Caco-2 (cell line): ENCODE measurements at regions not wholly inside any gene's neighbourhood (a gene's known extent, or its start where the extent isn't known, plus 50 kb on each side); places are given as distances from the start of the nearest gene placed in this dataset.

Source experiments
- BruUV-seq: library from RNA; stranded (reverse); fragments of 400-500 nt; replicated peaks from 2 replicates; lab custom pipeline; 2021; lab: Mats Ljungman, UMichigan
- CTCF ChIA-PET: fragments of 300-600 bp; sonication (Branson Sonifier 250); formaldehyde crosslinking; loops from one replicate; lab custom pipeline; 2022; ENCODE audit warnings: antibody characterized with exemption; lab: Charles Lee
- POLR2A ChIA-PET: fragments of 300-600 bp; sonication (Branson Sonifier 250); formaldehyde crosslinking; loops from one replicate; lab custom pipeline; 2022; ENCODE audit warnings: antibody characterized with exemption; lab: Charles Lee
- DNase-seq, 2 experiments: peaks; one replicate each; pipeline versions ENCODE4 v3.0.0 to v3.0.0-alpha.2; 2020 to 2022
- H3K27me3 ChIP-seq: replicated peaks from 2 replicates; pipeline ENCODE4 v1.6.0; 2011; ENCODE audit warnings: low read length; ENCODE audit not compliant: control insufficient read depth, insufficient read depth
- H3K36me3 ChIP-seq: 2 replicates; pipeline ENCODE4 v1.5.1; 2011; ENCODE audit warnings: low read length; ENCODE audit not compliant: control insufficient read depth, insufficient read depth
- H3K4me1 ChIP-seq: fragments of 250-450 bp; sonication (Bioruptor Pico); 2 replicates; pipeline ENCODE4 v1.5.1; 2020; ENCODE audit warnings: mild to moderate bottlenecking
- H3K4me3 ChIP-seq: 2 replicates; pipeline ENCODE4 v1.5.1; 2011; ENCODE audit warnings: low read depth, mild to moderate bottlenecking, control low read depth, low read length
- H3K9me3 ChIP-seq: fragments of 250-450 bp; sonication (Bioruptor Pico); 2 replicates; pipeline ENCODE4 v1.5.1; 2020; ENCODE audit warnings: mild to moderate bottlenecking, moderate library complexity
- H3K27ac Mint-ChIP-seq: one replicate; pipeline ENCODE4 v1.8.0; 2022; ENCODE audit warnings: mixed read lengths; ENCODE audit not compliant: unreplicated experiment
- H3K27me3 Mint-ChIP-seq: one replicate; pipeline ENCODE4 v1.8.0; 2022; ENCODE audit warnings: mixed read lengths; ENCODE audit not compliant: insufficient read depth, unreplicated experiment
- H3K36me3 Mint-ChIP-seq: one replicate; pipeline ENCODE4 v1.8.0; 2022; ENCODE audit warnings: mild to moderate bottlenecking, mixed read lengths; ENCODE audit not compliant: insufficient read depth, unreplicated experiment
- H3K4me1 Mint-ChIP-seq: one replicate; pipeline ENCODE4 v1.8.0; 2022; ENCODE audit warnings: low read depth, mixed read lengths; ENCODE audit not compliant: unreplicated experiment
- H3K4me3 Mint-ChIP-seq: one replicate; pipeline ENCODE4 v1.8.0; 2022; ENCODE audit warnings: mild to moderate bottlenecking, moderate library complexity, mixed read lengths; ENCODE audit not compliant: unreplicated experiment
- H3K9me3 Mint-ChIP-seq: one replicate; pipeline ENCODE4 v1.8.0; 2022; ENCODE audit warnings: mixed read lengths; ENCODE audit not compliant: unreplicated experiment
- intact Hi-C: fragments of 100-400 bp; cut with micrococcal nuclease; formaldehyde crosslinking; loops from one replicate; pipeline ENCODE4 v1.10.0; 2022; ENCODE audit not compliant: unreplicated experiment
- TF ChIP-seq, protein P1 (sequence below), 2 experiments: fragments of 200-600 bp in 1 of 2; IDR thresholded peaks; 1 replicate in 1 of 2; 2 replicates in 1 of 2; pipeline versions ENCODE4 v1.5.1 to v1.8.0; 2011 to 2022; ENCODE audit warnings: antibody characterized with exemption in 1 of 2, control low read depth in 1 of 2, inconsistent platforms in 1 of 2, low read depth in 1 of 2, low read length in 1 of 2, mild to moderate bottlenecking in 1 of 2, moderate library complexity in 1 of 2; ENCODE audit not compliant: insufficient read depth in 1 of 2, severe bottlenecking in 1 of 2, unreplicated experiment in 1 of 2

DNA sequence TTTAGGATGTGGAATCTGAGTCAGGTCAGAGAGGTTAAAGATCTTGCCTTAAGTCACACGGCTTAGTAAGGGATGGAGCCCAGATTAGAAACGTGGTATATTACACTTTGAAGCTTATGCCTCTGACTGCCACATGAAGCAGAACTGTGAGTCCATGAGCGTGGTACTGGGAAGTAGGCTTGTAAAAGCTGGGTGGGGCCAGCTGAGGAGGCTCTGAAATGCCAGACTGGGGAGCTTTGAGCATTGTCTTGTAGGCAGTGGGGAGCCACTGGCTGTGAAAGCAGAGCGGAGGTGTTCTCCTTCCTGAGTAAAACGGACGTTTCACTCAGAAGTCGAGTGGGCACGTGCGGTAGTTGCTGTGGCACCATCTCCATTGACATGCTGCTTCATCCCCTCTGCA lies 72.6 kb upstream of the USP24 start:
- intact Hi-C loops, result loop anchor here (10.0 kb wide), 1 partner anchor 607 kb away; no protein-coding TSS in a partner anchor
- no TSS peak for BruUV-seq
- no peaks in the 10 kb centered on the region for H3K36me3 ChIP-seq
- H3K4me3 Mint-ChIP-seq, result no peak overlapping the region
- no peaks in the 10 kb centered on the region for H3K9me3 ChIP-seq
- no peak for DNase-seq
- H3K27me3 ChIP-seq, result no peaks in the 10 kb centered on the region
- H3K4me1 ChIP-seq, result no peaks in the 10 kb centered on the region
- no peaks in the 10 kb centered on the region for H3K4me1 Mint-ChIP-seq
- no peaks in the 10 kb centered on the region for H3K27me3 Mint-ChIP-seq
- H3K27ac Mint-ChIP-seq, result no peak overlapping the region
- POLR2A ChIA-PET, result no interaction called here
- CTCF ChIA-PET, result no interaction called here
- no peaks in the 10 kb centered on the region for H3K36me3 Mint-ChIP-seq
- TF ChIP-seq, protein P1, sequence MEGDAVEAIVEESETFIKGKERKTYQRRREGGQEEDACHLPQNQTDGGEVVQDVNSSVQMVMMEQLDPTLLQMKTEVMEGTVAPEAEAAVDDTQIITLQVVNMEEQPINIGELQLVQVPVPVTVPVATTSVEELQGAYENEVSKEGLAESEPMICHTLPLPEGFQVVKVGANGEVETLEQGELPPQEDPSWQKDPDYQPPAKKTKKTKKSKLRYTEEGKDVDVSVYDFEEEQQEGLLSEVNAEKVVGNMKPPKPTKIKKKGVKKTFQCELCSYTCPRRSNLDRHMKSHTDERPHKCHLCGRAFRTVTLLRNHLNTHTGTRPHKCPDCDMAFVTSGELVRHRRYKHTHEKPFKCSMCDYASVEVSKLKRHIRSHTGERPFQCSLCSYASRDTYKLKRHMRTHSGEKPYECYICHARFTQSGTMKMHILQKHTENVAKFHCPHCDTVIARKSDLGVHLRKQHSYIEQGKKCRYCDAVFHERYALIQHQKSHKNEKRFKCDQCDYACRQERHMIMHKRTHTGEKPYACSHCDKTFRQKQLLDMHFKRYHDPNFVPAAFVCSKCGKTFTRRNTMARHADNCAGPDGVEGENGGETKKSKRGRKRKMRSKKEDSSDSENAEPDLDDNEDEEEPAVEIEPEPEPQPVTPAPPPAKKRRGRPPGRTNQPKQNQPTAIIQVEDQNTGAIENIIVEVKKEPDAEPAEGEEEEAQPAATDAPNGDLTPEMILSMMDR (IDR thresholded peaks at IDR 0.05; ENCODE audit: insufficient read depth in 1 of 2, low read depth in 1 of 2, low read length in 1 of 2, severe bottlenecking in 1 of 2, unreplicated experiment in 1 of 2), result no peak
- no peak overlapping the region for H3K4me3 ChIP-seq
- no peaks in the 10 kb centered on the region for H3K9me3 Mint-ChIP-seq

DNA sequence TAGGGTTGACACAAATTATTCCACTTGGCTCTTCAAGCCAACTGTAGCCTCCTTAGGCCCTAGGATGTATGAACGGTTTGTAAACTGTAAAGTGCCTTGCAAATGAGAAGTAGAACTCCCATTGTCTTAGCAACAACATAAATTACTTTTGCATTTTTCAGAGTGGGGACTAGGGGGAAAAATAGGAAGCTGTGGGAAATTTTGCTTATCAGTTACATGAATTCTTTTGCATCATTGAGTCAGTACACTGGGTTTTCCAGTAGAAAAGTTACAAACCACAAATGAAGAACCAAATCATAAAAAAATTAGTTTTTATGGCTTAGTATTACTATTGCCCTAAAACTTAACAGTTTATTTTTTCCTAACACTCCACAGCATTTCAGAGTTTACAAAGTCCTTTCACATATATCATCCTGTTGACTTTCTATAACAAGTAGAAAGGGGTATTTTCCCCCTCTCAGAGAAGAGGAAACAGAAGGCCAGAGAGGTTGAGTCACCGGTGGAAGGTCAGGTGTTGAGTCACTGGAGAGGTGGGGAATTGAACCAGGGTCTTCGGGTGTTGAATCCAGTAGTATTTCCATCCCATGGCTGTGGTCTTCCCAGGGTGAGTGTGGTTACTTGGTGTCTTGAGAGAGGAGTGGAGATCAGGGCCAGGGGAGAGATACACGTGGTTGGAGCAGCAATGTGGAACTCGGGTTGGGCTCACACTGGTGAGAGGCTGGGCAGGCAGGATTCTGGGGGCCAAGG lies 71.9 kb upstream of the USP24 start:
- Mint-ChIP-seq H3K27me3 (no peaks in the 10 kb centered on the region), H3K36me3 (no peaks in the 10 kb centered on the region), H3K27ac (no peak overlapping the region), H3K4me3 (no peak overlapping the region), H3K4me1 (no peaks in the 10 kb centered on the region), H3K9me3 (no peaks in the 10 kb centered on the region)
- Histone ChIP-seq H3K4me1 (no peaks in the 10 kb centered on the region), H3K36me3 (no peaks in the 10 kb centered on the region), H3K4me3 (no peak overlapping the region), H3K27me3 (no peaks in the 10 kb centered on the region), H3K9me3 (no peaks in the 10 kb centered on the region)
- BruUV-seq, result no TSS peak
- ChIA-PET POLR2A (no interaction called here), CTCF (no interaction called here)
- TF ChIP-seq, protein P1 (IDR thresholded peaks at IDR 0.05; ENCODE audit: insufficient read depth in 1 of 2, low read depth in 1 of 2, low read length in 1 of 2, severe bottlenecking in 1 of 2, unreplicated experiment in 1 of 2), result no peak
- DNase-seq, result no peak
- intact Hi-C loops, result loop anchor here (10.0 kb wide), 1 partner anchor 608 kb away; no protein-coding TSS in a partner anchor

DNA sequence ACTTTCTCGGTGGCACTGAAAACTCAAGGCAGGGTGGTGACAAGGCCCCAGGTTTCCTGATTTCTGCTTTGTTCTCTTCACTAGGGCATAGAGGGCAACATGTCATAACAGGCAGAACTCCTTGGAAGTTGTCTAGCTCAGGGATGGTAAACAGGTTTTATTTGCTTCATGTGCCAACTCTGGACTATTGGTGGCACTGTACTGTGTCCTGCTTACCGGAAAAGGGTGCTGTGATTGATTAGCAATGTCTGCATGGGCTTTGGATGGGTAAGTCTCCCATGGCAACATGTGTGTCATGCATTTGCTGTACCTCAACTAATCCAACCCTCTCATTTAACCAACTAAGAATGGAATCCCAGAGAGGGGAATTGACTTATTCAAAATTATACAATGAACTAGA lies 70.7 kb upstream of the USP24 start:
- no TSS peak for BruUV-seq
- TF ChIP-seq, protein P1 (IDR thresholded peaks at IDR 0.05; ENCODE audit: insufficient read depth in 1 of 2, low read depth in 1 of 2, low read length in 1 of 2, severe bottlenecking in 1 of 2, unreplicated experiment in 1 of 2), result no peak
- H3K27me3 ChIP-seq, result no peaks in the 10 kb centered on the region
- Mint-ChIP-seq H3K4me3 (no peak overlapping the region), H3K27me3 (no peaks in the 10 kb centered on the region), H3K9me3 (no peaks in the 10 kb centered on the region), H3K4me1 (no peaks in the 10 kb centered on the region), H3K27ac (no peak overlapping the region), H3K36me3 (no peaks in the 10 kb centered on the region)
- H3K36me3 ChIP-seq, result no peaks in the 10 kb centered on the region
- intact Hi-C loops, result loop anchor here (1.0 to 10.0 kb wide), 2 partner anchors 52 to 609 kb away; no protein-coding TSS in a partner anchor
- no peaks in the 10 kb centered on the region for H3K4me1 ChIP-seq
- ChIA-PET POLR2A (no interaction called here), CTCF (no interaction called here)
- no peaks in the 10 kb centered on the region for H3K9me3 ChIP-seq
- H3K4me3 ChIP-seq, result no peak overlapping the region
- no peak for DNase-seq
